ENCODE measurements at regions not wholly inside any gene's neighbourhood (a gene's known extent, or its start where the extent isn't known, plus 50 kb on each side); places are given as distances from the start of the nearest gene placed in this dataset.

DNA sequence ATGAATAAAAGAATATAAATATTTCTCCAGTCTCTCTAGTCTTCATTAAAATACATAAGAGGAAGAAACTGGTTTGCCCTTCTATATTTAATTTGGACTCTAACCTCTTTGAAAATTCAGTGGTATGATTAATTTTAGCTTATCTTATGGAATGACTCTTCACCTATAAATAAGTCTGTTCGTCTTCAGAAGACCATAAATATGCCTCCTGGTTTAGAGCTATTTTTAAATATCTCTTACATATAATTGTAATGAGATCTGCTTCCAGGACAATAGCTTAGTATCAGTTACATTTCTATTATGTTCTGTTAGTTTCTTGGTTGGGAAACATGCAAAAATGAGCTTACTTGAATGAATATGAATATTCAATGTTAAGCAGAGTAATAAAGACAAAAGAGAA, 257.5 kb upstream of the HMGA2 start:
- TF ChIP-seq, protein P1, sequence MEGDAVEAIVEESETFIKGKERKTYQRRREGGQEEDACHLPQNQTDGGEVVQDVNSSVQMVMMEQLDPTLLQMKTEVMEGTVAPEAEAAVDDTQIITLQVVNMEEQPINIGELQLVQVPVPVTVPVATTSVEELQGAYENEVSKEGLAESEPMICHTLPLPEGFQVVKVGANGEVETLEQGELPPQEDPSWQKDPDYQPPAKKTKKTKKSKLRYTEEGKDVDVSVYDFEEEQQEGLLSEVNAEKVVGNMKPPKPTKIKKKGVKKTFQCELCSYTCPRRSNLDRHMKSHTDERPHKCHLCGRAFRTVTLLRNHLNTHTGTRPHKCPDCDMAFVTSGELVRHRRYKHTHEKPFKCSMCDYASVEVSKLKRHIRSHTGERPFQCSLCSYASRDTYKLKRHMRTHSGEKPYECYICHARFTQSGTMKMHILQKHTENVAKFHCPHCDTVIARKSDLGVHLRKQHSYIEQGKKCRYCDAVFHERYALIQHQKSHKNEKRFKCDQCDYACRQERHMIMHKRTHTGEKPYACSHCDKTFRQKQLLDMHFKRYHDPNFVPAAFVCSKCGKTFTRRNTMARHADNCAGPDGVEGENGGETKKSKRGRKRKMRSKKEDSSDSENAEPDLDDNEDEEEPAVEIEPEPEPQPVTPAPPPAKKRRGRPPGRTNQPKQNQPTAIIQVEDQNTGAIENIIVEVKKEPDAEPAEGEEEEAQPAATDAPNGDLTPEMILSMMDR (IDR thresholded peaks at IDR 0.05) = no peak
- no peak for TF ChIP-seq ZFX (IDR thresholded peaks at IDR 0.05; ENCODE audit: borderline replicate concordance)

Data from 22Rv1 (cell line).